GM23248 (cell line): ENCODE measurements at regions not wholly inside any gene's neighbourhood (a gene's known extent, or its start where the extent isn't known, plus 50 kb on each side); places are given as distances from the start of the nearest gene placed in this dataset.

Source experiments
- EZH2 ChIP-seq: fragments of 200-600 bp; sonication (generic); IDR thresholded peaks from 2 replicates; pipeline ENCODE4 v1.6.1; 2018; ENCODE audit warnings: antibody characterized with exemption, mild to moderate bottlenecking; ENCODE audit not compliant: insufficient read depth, poor library complexity, severe bottlenecking
- EZH2phosphoT487 ChIP-seq: fragments of 200-600 bp; sonication (generic); IDR thresholded peaks from 2 replicates; pipeline ENCODE4 v1.6.1; 2018; ENCODE audit warnings: antibody characterized with exemption, moderate library complexity, mild to moderate bottlenecking, low read depth; ENCODE audit not compliant: insufficient read depth

DNA sequence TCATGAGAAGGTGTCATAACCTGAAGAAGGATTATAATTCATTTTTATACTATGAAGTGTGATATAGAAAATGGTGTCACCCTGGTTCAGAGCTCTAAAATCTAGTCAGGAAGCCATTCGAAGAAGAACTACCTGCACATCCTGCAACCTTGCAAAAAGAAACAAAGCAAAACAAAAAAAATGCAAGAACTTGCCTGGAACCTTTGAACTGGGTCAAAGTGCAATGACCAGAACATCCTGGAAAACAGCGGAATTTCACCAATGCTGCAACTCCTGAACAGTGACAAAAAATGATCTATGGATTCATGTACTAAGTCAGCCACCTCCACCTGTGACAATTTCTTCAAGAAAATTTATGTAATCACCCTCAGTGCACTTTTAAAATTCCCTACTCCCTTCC, 1083.3 kb upstream of the GYPC start:
- TF ChIP-seq EZH2 (no peak), EZH2phosphoT487 (no peak)
